Lower leg skin (tissue), 4 donors: ENCODE measurements at regions not wholly inside any gene's neighbourhood (a gene's known extent, or its start where the extent isn't known, plus 50 kb on each side); places are given as distances from the start of the nearest gene placed in this dataset.
"Not testable (repeated sequence)": the region's sequence is repeated elsewhere in the genome, so short reads cannot be mapped to it uniquely, and the experiment has no call there.

Source experiments
- DNase-seq, 2 donors: peaks; one replicate each; pipeline ENCODE4 v3.0.0-alpha.2; 2019; ENCODE audit warnings: low spot score in 2 of 2
- H3K4me3 ChIP-seq: fragments of 200-600 bp; sonication (generic); 2 replicates; pipeline ENCODE4 v1.5.1; 2017; ENCODE audit warnings: mild to moderate bottlenecking, low read depth; ENCODE audit not compliant: poor library complexity, severe bottlenecking
- POLR2A ChIP-seq, 2 donors: fragments of 450-650 bp; IDR thresholded peaks; one replicate each; pipeline ENCODE4 v1.6.1; 2016 to 2017; ENCODE audit warnings: antibody characterized with exemption in 2 of 2, mild to moderate bottlenecking in 1 of 2, moderate library complexity in 1 of 2
- WGBS, 2 donors: methylation state at CpG; one replicate each; pipeline ENCODE4 v1.1.5; 2018; 5-methylcytosine and 5-hydroxymethylcytosine counted together
- intact Hi-C: fragments of 100-400 bp; cut with DNase I; formaldehyde crosslinking; loops from one replicate; pipeline ENCODE4 v1.15.0; 2023; ENCODE audit warnings: low total_unique reads
- TF ChIP-seq, protein P1 (sequence below), 3 donors: fragments of 450-650 bp; IDR thresholded peaks; one replicate each; pipeline ENCODE4 v1.5.1; 2016; ENCODE audit warnings: antibody characterized with exemption in 3 of 3, mild to moderate bottlenecking in 3 of 3, moderate library complexity in 2 of 3

DNA sequence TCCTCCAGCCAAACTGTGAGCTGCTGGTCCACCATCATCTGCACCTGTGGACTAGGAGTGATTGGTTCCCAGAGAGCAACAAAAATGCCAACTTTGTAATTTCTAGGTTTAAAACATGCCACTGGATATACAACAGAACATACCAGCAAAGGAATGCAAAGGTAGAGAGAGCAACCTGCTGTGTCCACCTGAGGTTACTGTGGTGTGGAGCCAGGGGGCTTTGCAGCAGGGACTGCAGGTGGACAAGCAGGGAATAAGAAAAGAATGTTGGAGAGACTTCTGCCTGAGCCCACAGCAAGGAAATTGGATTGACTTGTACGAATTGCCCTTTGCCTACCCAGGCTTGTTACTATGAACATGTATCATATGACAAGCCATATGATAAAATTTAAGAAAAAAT, 345.2 kb upstream of the SPHKAP start:
- WGBS, 2 donors, result 71 to 76% methylated on average over 1 of the region's 1 CpG

GRCh38 chr2:228522977-228523376, 341.5 kb upstream of the SPHKAP start:
- WGBS, 2 donors, result 92 to 95% methylated on average over 3 of the region's 3 CpGs
- intact Hi-C loops, result no loop called here

More for the DNA sequence above, 345.2 kb upstream of the SPHKAP start:
- H3K4me3 ChIP-seq, result no peak overlapping the region
- DNase-seq, result no peak
- intact Hi-C loops, result no loop called here
- no peak for TF ChIP-seq POLR2A (IDR thresholded peaks at IDR 0.05)
- TF ChIP-seq, protein P1, sequence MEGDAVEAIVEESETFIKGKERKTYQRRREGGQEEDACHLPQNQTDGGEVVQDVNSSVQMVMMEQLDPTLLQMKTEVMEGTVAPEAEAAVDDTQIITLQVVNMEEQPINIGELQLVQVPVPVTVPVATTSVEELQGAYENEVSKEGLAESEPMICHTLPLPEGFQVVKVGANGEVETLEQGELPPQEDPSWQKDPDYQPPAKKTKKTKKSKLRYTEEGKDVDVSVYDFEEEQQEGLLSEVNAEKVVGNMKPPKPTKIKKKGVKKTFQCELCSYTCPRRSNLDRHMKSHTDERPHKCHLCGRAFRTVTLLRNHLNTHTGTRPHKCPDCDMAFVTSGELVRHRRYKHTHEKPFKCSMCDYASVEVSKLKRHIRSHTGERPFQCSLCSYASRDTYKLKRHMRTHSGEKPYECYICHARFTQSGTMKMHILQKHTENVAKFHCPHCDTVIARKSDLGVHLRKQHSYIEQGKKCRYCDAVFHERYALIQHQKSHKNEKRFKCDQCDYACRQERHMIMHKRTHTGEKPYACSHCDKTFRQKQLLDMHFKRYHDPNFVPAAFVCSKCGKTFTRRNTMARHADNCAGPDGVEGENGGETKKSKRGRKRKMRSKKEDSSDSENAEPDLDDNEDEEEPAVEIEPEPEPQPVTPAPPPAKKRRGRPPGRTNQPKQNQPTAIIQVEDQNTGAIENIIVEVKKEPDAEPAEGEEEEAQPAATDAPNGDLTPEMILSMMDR (IDR thresholded peaks at IDR 0.05), result no peak

DNA sequence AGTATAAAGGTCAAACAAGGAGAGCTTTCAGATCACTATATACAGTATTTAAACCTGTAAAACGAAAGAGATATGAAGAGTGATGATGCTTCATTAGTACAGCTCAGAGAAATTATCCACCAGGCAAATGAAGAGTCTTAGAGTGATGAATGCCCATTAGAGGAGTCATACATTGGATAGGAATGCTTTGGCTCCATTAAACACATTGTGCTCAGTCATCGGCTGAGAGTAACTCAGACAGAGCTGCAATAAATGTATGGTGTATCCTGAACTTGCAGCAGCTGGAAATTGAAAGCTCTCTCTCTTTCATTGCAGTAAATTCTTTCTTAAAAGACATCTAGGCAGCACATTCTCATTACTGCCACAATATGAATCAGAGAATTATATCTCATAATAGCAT, 340.8 kb upstream of the SPHKAP start:
- no peak for DNase-seq
- intact Hi-C loops, result no loop called here
- TF ChIP-seq, protein P1 (IDR thresholded peaks at IDR 0.05), result no peak
- no peak for TF ChIP-seq POLR2A (IDR thresholded peaks at IDR 0.05)
- H3K4me3 ChIP-seq, result no peak overlapping the region
- WGBS, 2 donors, result 54 to 67% methylated on average over 2 of the region's 2 CpGs

More at GRCh38 chr2:228522977-228523376, 341.5 kb upstream of the SPHKAP start:
- no peak for TF ChIP-seq POLR2A (IDR thresholded peaks at IDR 0.05)
- TF ChIP-seq, protein P1 (IDR thresholded peaks at IDR 0.05), result no peak
- H3K4me3 ChIP-seq, result no peak overlapping the region
- no peak for DNase-seq

DNA sequence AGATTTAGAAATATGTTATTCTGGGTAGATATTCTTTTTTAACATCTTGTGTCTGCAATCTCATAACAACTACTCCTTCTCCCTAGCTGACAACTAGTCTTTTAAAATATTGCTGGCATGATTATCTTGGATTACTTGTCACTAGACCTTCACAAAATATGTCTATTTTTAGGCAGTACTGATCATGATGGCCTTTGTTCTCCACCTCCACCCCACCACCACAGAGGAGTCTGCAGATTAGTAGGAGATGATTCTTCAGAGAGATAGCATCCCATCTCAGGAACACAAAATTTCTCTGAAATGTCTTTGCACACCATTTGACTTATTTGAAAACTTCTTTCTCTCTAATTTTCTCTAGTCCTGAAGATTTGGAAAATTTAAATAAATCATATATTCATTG, 338.1 kb upstream of the SPHKAP start:
- TF ChIP-seq, protein P1 (IDR thresholded peaks at IDR 0.05), result no peak
- no peak for TF ChIP-seq POLR2A (IDR thresholded peaks at IDR 0.05)
- intact Hi-C loops, result no loop called here

DNA sequence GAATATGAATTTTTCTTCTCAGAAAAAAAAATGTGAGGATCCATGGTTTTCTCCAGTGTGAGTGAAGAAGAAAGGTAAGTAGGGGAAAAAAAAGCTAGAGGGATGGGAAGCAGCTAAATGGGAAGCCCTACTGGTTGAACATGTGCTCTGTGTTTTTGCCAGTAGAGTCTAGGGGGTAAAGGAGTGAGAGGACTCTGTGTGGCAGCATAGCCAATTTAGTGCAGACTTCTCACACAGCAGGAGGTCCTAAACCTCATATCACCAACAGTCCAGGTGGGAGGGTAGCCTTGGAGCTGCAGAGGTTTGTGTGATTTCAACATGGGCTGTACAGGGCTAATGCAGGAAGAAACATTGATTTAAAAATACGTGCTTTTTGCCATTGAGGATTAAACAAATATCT, 334.5 kb upstream of the SPHKAP start:
- no peak for TF ChIP-seq POLR2A (IDR thresholded peaks at IDR 0.05)
- TF ChIP-seq, protein P1 (IDR thresholded peaks at IDR 0.05), result no peak
- H3K4me3 ChIP-seq, result no peak overlapping the region
- WGBS, 2 donors, result 71 to 85% methylated on average over 1 of the region's 1 CpG
- no peak for DNase-seq
- intact Hi-C loops, result no loop called here

More for the DNA sequence above, 338.1 kb upstream of the SPHKAP start:
- no peak for DNase-seq
- H3K4me3 ChIP-seq, result no peak overlapping the region

DNA sequence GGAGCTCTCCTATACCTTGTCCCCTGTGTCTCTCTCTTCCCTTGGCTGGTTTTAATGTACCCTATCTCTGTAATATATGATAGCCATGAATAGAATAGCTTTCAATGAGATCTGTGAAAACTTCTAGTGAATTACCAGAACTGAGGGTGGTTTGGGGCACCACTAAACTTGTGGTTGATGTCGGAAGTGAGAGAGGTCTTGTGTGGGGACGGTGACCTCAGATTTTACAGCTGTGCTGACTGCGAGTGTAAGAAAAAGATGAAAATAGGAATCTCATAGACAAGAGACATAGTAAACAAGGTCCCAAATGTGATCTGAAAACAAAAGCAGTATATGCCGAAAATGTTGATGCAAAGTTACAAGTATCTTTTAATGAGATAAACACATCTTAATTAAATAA, 332.0 kb upstream of the SPHKAP start:
- H3K4me3 ChIP-seq, DNase-seq, intact Hi-C loops: not testable (repeated sequence)
- WGBS, 2 donors, result 91% methylated on average over 4 of the region's 4 CpGs
